ENCODE measurements at regions not wholly inside any gene's neighbourhood (a gene's known extent, or its start where the extent isn't known, plus 50 kb on each side); places are given as distances from the start of the nearest gene placed in this dataset.

DNA sequence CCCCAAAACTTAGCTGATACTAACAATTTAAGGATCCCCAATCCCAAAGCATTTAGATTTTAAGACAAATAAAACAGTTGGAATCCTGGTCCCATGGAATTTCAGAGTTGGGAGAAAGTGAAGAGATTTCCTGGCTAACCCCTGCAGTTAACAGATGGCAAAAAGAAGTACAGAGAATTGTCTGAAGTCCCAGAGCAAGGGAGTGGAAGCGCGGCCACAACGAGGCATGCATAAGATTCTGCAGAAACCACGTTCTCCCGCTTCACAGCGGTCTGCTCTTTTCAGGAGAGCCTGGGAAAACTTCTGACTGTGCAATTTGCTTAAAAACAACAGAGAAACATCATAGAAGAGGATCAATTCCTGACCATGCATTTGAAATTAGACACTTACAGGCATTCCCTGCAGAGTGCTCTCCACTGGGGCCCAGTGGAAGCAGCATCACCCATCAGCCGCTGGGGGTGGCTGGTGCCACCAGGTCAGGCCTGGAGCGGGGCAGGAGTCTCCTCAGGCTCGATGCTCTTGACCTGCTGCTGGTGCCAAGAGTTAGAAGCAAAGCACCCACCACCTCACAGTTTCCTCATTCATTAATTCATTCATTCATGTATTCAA lies 226.7 kb upstream of the POU3F1 start:
- TF ChIP-seq POLR2AphosphoS5 (IDR thresholded peaks at IDR 0.05; ENCODE audit: low read depth, low read length) (no peak), SIN3A (IDR thresholded peaks at IDR 0.05; ENCODE audit: borderline replicate concordance, insufficient read depth, low read length) (no peak), TAF1 (IDR thresholded peaks at IDR 0.05; ENCODE audit: borderline replicate concordance, insufficient read depth, low read length) (no peak), FOXP2 (optimal IDR thresholded peaks at IDR 0.05; ENCODE audit: borderline replicate concordance, extremely low read depth, extremely low read length, insufficient read depth) (no peak)
- TF ChIP-seq, protein P1, sequence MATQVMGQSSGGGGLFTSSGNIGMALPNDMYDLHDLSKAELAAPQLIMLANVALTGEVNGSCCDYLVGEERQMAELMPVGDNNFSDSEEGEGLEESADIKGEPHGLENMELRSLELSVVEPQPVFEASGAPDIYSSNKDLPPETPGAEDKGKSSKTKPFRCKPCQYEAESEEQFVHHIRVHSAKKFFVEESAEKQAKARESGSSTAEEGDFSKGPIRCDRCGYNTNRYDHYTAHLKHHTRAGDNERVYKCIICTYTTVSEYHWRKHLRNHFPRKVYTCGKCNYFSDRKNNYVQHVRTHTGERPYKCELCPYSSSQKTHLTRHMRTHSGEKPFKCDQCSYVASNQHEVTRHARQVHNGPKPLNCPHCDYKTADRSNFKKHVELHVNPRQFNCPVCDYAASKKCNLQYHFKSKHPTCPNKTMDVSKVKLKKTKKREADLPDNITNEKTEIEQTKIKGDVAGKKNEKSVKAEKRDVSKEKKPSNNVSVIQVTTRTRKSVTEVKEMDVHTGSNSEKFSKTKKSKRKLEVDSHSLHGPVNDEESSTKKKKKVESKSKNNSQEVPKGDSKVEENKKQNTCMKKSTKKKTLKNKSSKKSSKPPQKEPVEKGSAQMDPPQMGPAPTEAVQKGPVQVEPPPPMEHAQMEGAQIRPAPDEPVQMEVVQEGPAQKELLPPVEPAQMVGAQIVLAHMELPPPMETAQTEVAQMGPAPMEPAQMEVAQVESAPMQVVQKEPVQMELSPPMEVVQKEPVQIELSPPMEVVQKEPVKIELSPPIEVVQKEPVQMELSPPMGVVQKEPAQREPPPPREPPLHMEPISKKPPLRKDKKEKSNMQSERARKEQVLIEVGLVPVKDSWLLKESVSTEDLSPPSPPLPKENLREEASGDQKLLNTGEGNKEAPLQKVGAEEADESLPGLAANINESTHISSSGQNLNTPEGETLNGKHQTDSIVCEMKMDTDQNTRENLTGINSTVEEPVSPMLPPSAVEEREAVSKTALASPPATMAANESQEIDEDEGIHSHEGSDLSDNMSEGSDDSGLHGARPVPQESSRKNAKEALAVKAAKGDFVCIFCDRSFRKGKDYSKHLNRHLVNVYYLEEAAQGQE (IDR thresholded peaks at IDR 0.05; ENCODE audit: insufficient read depth in 1 of 2, low read depth in 2 of 2, low read length in 2 of 2): no peak

DNA sequence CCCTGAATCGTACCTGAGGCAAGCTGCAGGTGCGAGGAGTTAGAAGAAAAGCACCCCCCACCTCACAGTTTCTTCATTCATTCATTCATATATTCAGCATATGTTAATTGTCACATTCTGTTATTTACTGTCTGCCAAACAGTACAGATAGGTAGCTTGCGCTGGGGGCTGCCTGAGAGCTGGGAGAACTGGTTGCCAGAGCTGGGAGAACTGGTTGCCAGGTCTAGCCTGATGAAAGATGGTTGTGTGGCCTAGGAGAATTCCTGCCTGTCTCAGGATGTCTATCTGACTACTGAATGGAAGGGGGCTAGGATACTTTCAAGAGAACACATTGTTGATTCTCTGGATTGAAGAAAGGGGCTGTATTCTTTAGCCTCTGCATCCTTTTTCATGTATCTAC lies 225.9 kb upstream of the POU3F1 start:
- TF ChIP-seq POLR2AphosphoS5 (IDR thresholded peaks at IDR 0.05; ENCODE audit: low read depth, low read length) (no peak), FOXP2 (optimal IDR thresholded peaks at IDR 0.05; ENCODE audit: borderline replicate concordance, extremely low read depth, extremely low read length, insufficient read depth) (no peak), TAF1 (IDR thresholded peaks at IDR 0.05; ENCODE audit: borderline replicate concordance, insufficient read depth, low read length) (no peak)
- TF ChIP-seq, protein P1 (IDR thresholded peaks at IDR 0.05; ENCODE audit: insufficient read depth in 1 of 2, low read depth in 2 of 2, low read length in 2 of 2): no peak

DNA sequence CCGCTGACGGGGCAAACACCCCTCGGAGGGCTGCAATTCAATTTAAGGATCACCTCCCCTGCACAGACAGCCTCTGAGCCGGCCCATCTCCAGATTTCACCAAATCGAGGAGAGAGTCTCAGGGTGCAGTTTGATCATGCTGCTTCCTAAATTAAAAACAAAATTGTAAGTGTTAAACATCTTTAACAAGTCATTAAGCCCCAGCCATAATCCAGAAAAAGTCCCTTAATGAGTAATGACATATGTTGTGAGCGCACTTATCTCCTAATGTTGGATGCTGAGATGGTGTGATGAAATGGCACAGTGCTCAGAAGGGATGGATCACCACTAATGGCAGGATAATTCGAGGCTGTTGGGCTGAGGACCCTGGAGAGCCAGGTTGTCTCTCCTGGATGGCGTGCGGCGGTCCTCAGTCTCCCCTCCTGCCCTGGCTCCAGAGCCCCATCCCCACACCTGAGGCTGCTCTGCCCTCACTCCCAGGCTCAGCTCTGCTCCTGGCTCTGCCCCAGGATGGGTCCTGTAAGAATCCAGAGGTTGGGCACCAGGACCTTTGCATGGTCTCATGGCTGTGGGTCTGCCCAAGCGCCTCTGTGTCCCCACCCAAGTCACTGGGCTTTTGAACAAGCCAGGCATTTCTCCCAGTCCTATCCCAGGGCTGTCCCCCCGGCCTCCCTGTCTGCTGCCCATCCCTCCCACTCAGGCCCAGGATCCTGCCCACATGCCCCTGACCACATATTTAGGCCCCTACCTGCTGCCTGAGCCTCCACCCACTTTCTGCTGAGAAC lies 224.4 kb upstream of the POU3F1 start:
- TF ChIP-seq TAF1 (IDR thresholded peaks at IDR 0.05; ENCODE audit: borderline replicate concordance, insufficient read depth, low read length) (no peak), POLR2AphosphoS5 (IDR thresholded peaks at IDR 0.05; ENCODE audit: low read depth, low read length) (no peak), SIN3A (IDR thresholded peaks at IDR 0.05; ENCODE audit: borderline replicate concordance, insufficient read depth, low read length) (no peak), FOXP2 (optimal IDR thresholded peaks at IDR 0.05; ENCODE audit: borderline replicate concordance, extremely low read depth, extremely low read length, insufficient read depth) (no peak)
- TF ChIP-seq, protein P1 (IDR thresholded peaks at IDR 0.05; ENCODE audit: insufficient read depth in 1 of 2, low read depth in 2 of 2, low read length in 2 of 2): no peak

DNA sequence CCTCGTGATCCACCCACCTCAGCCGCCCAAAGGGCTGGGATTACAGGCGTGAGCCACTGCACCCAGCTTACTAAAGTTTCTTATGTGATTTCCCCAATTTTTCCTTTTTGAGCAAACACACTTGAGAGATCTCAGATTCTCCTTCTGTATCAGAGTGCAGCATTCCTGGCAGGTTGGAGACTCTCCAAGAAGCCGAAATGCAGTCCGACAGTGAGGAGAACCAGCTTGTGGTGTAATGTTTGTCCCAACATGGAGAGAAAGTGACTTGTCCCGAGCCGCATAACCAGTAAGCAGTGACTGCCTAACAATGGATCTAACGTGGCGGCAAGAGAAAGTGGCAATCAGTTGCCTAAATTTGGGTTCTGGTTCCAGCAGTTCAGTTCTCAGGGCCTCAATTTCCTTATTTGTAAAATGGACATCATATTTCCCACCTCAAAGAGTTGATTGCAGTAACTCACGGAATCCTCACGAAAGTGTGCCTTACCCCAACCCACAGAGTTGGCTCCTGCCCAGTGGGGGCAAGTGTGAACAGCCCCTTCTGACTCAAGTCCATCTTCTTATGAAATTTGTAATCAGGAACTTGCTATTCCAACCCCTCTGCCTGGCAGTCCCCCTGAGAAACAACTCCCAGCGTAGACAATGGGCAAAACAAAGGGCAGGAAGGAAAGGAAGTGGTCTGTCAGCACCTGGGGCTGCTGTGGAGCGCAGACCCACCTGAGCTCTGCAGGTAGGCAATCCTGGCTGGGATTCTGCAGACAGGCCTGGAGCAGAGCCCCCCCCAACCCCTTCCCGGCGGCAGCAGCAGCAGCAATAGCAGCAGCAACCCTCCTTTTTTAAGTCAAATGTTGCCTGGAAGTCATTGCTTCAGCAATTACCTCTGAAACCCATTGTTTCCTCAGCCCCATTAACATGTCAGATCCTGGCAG lies 223.6 kb upstream of the POU3F1 start:
- TF ChIP-seq TAF1 (IDR thresholded peaks at IDR 0.05; ENCODE audit: borderline replicate concordance, insufficient read depth, low read length): no peak

DNA sequence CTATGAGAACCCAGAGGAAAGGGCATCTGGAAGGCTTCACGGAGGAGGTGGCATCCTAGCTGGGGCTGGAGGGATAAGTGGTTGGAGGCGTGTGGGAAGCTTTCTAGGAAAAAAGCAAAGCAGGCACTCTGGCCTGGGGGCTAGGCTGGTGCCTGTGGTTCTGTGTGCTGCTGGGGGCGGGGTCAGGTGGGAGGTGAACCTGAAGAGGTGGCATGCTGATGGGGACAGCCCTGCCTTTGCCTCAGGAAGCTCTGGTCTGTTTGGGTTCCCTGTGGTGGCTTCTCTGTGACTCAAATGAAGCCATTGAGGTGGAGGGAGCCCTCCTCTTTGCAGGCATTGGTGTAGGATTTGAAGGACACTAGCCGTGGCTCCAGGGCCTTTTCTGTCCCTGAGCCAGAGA lies 221.6 kb upstream of the POU3F1 start:
- no peak for TF ChIP-seq FOXP2 (optimal IDR thresholded peaks at IDR 0.05; ENCODE audit: borderline replicate concordance, extremely low read depth, extremely low read length, insufficient read depth)
- TF ChIP-seq, protein P1 (IDR thresholded peaks at IDR 0.05; ENCODE audit: insufficient read depth in 1 of 2, low read depth in 2 of 2, low read length in 2 of 2): no peak
- TF ChIP-seq POLR2AphosphoS5 (IDR thresholded peaks at IDR 0.05; ENCODE audit: low read depth, low read length): no peak
- TF ChIP-seq SIN3A (IDR thresholded peaks at IDR 0.05; ENCODE audit: borderline replicate concordance, insufficient read depth, low read length): no peak
- no peak for TF ChIP-seq TAF1 (IDR thresholded peaks at IDR 0.05; ENCODE audit: borderline replicate concordance, insufficient read depth, low read length)

Data from PFSK-1 (cell line).